ENCODE measurements at regions not wholly inside any gene's neighbourhood (a gene's known extent, or its start where the extent isn't known, plus 50 kb on each side); places are given as distances from the start of the nearest gene placed in this dataset.

GRCh38 chr15:52870015-52870414 is 79.9 kb upstream of the ONECUT1 start:
- no peaks in the 10 kb centered on the region for H3F3A ChIP-seq (ENCODE audit: low read depth)
- Mint-ChIP-seq H3K27me3 (ENCODE audit: insufficient read depth, low read depth) (peaks cover 3% of the 10 kb centered on the region), H3K36me3 (peaks cover 2% of the 10 kb centered on the region), H3K27ac (no peak overlapping the region), H3K9me3 (peaks cover 7% of the 10 kb centered on the region), H3K4me1 (peaks cover 8% of the 10 kb centered on the region), H3K4me3 (no peak overlapping the region)
- no peaks in the 10 kb centered on the region for H3K4me1 ChIP-seq
- H3K9me3 ChIP-seq (ENCODE audit: low read depth), result no peaks in the 10 kb centered on the region
- no peak for DNase-seq (ENCODE audit: low spot score)
- no peak overlapping the region for H3K27ac ChIP-seq
- no peaks in the 10 kb centered on the region for H3K79me2 ChIP-seq (ENCODE audit: low read depth)
- no peaks in the 10 kb centered on the region for H3K27me3 ChIP-seq
- no peak overlapping the region for H3K4me2 ChIP-seq
- no peak overlapping the region for H3K9ac ChIP-seq
- no peak overlapping the region for H3K4me3 ChIP-seq
- no peaks in the 10 kb centered on the region for H3K36me3 ChIP-seq
- H4K20me1 ChIP-seq (ENCODE audit: low read depth), result no peaks in the 10 kb centered on the region
- no peak overlapping the region for H2AFZ ChIP-seq (replicated peaks)
- TF ChIP-seq EZH2 (IDR thresholded peaks at IDR 0.05) (no peak), EZH2phosphoT487 (IDR thresholded peaks at IDR 0.05) (no peak), CTCF (IDR thresholded peaks at IDR 0.05) (no peak)

- Histone ChIP-seq H4K20me1 (ENCODE audit: low read depth) (no peaks in the 10 kb centered on the region), H3K9ac (no peak overlapping the region), H3F3A (ENCODE audit: low read depth) (no peaks in the 10 kb centered on the region), H3K27ac (no peak overlapping the region), H3K36me3 (no peaks in the 10 kb centered on the region), H3K4me2 (no peak overlapping the region), H3K79me2 (ENCODE audit: low read depth) (no peaks in the 10 kb centered on the region), H3K4me1 (no peaks in the 10 kb centered on the region), H3K27me3 (no peaks in the 10 kb centered on the region), H3K4me3 (no peak overlapping the region), H2AFZ (replicated peaks) (no peak overlapping the region), H3K9me3 (ENCODE audit: low read depth) (no peaks in the 10 kb centered on the region)
- DNase-seq (ENCODE audit: low spot score), result no peak
- peaks cover 4% of the 10 kb centered on the region for H3K27me3 Mint-ChIP-seq (ENCODE audit: insufficient read depth, low read depth)
- H3K9me3 Mint-ChIP-seq, result peaks cover 7% of the 10 kb centered on the region
- no peak for TF ChIP-seq CTCF (IDR thresholded peaks at IDR 0.05)
- TF ChIP-seq EZH2phosphoT487 (IDR thresholded peaks at IDR 0.05), result no peak
- no peak for TF ChIP-seq EZH2 (IDR thresholded peaks at IDR 0.05)
- peaks cover 9% of the 10 kb centered on the region for H3K4me1 Mint-ChIP-seq
- peaks cover 2% of the 10 kb centered on the region for H3K36me3 Mint-ChIP-seq
- H3K4me3 Mint-ChIP-seq, result no peak overlapping the region
- H3K27ac Mint-ChIP-seq, result no peak overlapping the region
These were observed 76.6 kb upstream of the ONECUT1 start for GRCh38 chr15:52866698-52867097.

- Histone ChIP-seq H3K79me2 (ENCODE audit: low read depth) (no peaks in the 10 kb centered on the region), H3K4me1 (peaks cover 13% of the 10 kb centered on the region), H3K9me3 (ENCODE audit: low read depth) (no peaks in the 10 kb centered on the region), H3K9ac (no peak overlapping the region), H3K4me3 (no peak overlapping the region), H4K20me1 (ENCODE audit: low read depth) (no peaks in the 10 kb centered on the region), H3K4me2 (no peak overlapping the region), H3K27me3 (no peaks in the 10 kb centered on the region), H3F3A (ENCODE audit: low read depth) (peaks cover 9% of the 10 kb centered on the region), H3K27ac (no peak overlapping the region), H3K36me3 (no peaks in the 10 kb centered on the region), H2AFZ (replicated peaks) (peak overlapping the region; percentile 72)
- Mint-ChIP-seq H3K4me3 (no peak overlapping the region), H3K36me3 (peaks cover 2% of the 10 kb centered on the region), H3K4me1 (peaks cover 6% of the 10 kb centered on the region), H3K27me3 (ENCODE audit: insufficient read depth, low read depth) (peaks cover 3% of the 10 kb centered on the region), H3K9me3 (peaks cover 11% of the 10 kb centered on the region), H3K27ac (no peak overlapping the region)
- no peak for DNase-seq (ENCODE audit: low spot score)
- no peak for TF ChIP-seq EZH2 (IDR thresholded peaks at IDR 0.05)
These were observed 72.5 kb upstream of the ONECUT1 start for GRCh38 chr15:52862677-52863076.

GRCh38 chr15:52858782-52859176 is 68.6 kb upstream of the ONECUT1 start:
- no peaks in the 10 kb centered on the region for H3K36me3 Mint-ChIP-seq
- H3K4me2 ChIP-seq, result peak overlapping the region; percentile 50

More at GRCh38 chr15:52858782-52859176, 68.6 kb upstream of the ONECUT1 start:
- no peak for DNase-seq (ENCODE audit: low spot score)
- Histone ChIP-seq H3K27ac (no peak overlapping the region), H3K79me2 (ENCODE audit: low read depth) (no peaks in the 10 kb centered on the region), H3K27me3 (no peaks in the 10 kb centered on the region), H4K20me1 (ENCODE audit: low read depth) (no peaks in the 10 kb centered on the region), H3K36me3 (no peaks in the 10 kb centered on the region), H3K9me3 (ENCODE audit: low read depth) (no peaks in the 10 kb centered on the region), H3F3A (ENCODE audit: low read depth) (peaks cover 13% of the 10 kb centered on the region), H3K4me3 (no peak overlapping the region), H3K4me1 (peaks cover 34% of the 10 kb centered on the region), H2AFZ (replicated peaks) (peak overlapping the region; percentile 68), H3K9ac (no peak overlapping the region)
- TF ChIP-seq CTCF (IDR thresholded peaks at IDR 0.05) (no peak), EZH2phosphoT487 (IDR thresholded peaks at IDR 0.05) (no peak), EZH2 (IDR thresholded peaks at IDR 0.05) (no peak)
- H3K9me3 Mint-ChIP-seq, result peaks cover 4% of the 10 kb centered on the region
- no peaks in the 10 kb centered on the region for H3K27me3 Mint-ChIP-seq (ENCODE audit: insufficient read depth, low read depth)
- H3K4me3 Mint-ChIP-seq, result no peak overlapping the region
- H3K4me1 Mint-ChIP-seq, result peaks cover 27% of the 10 kb centered on the region
- H3K27ac Mint-ChIP-seq, result no peak overlapping the region
